GM23338 (cell line): ENCODE measurements at regions not wholly inside any gene's neighbourhood (a gene's known extent, or its start where the extent isn't known, plus 50 kb on each side); places are given as distances from the start of the nearest gene placed in this dataset.

Experiments used
- ATAC-seq: fragments of 200-7000 bp; cut with Tn5 transposase; 3 replicates; pipeline ENCODE4 v1.9.1; 2020
- DNase-seq: peaks from one replicate; pipeline ENCODE4 v3.0.0-alpha.2; 2015; ENCODE audit warnings: low spot score
- H2AFZ ChIP-seq: fragments of 200-600 bp; sonication (generic); 2 replicates; pipeline ENCODE4 v1.8.0; 2016; ENCODE audit warnings: antibody characterized with exemption, mild to moderate bottlenecking, moderate library complexity
- H3F3A ChIP-seq: fragments of 200-600 bp; sonication (generic); replicated peaks from 2 replicates; pipeline ENCODE4 v1.8.0; 2017; ENCODE audit warnings: antibody characterized with exemption, mixed run types, low read depth
- H3K27ac ChIP-seq: fragments of 200-600 bp; sonication (generic); 2 replicates; pipeline ENCODE4 v1.6.1; 2016; ENCODE audit warnings: low read depth
- H3K27me3 ChIP-seq: fragments of 200-600 bp; sonication (generic); 2 replicates; pipeline ENCODE4 v1.8.0; 2016; ENCODE audit warnings: mild to moderate bottlenecking, mixed run types, moderate library complexity; ENCODE audit not compliant: insufficient read depth
- H3K36me3 ChIP-seq: fragments of 200-600 bp; sonication (generic); 2 replicates; pipeline ENCODE4 v1.8.0; 2016; ENCODE audit warnings: mild to moderate bottlenecking; ENCODE audit not compliant: insufficient read depth
- H3K4me1 ChIP-seq: fragments of 200-600 bp; sonication (generic); 2 replicates; pipeline ENCODE4 v1.8.0; 2016; ENCODE audit warnings: mild to moderate bottlenecking, moderate library complexity; ENCODE audit not compliant: insufficient read depth
- H3K4me2 ChIP-seq: fragments of 200-600 bp; sonication (generic); 2 replicates; pipeline ENCODE4 v1.7.1; 2017; ENCODE audit warnings: mixed run types
- H3K4me3 ChIP-seq: fragments of 200-600 bp; sonication (generic); 2 replicates; pipeline ENCODE4 v1.6.1; 2016; ENCODE audit warnings: mixed run types
- H3K79me2 ChIP-seq: fragments of 200-600 bp; sonication (generic); replicated peaks from 2 replicates; pipeline ENCODE4 v1.8.0; 2017; ENCODE audit warnings: mild to moderate bottlenecking; ENCODE audit not compliant: insufficient read depth
- H3K9me2 ChIP-seq: fragments of 200-600 bp; sonication (generic); 2 replicates; pipeline ENCODE4 v1.8.0; 2017; ENCODE audit not compliant: insufficient read depth
- H4K20me1 ChIP-seq: fragments of 200-600 bp; sonication (generic); replicated peaks from 2 replicates; pipeline ENCODE4 v1.8.0; 2017; ENCODE audit warnings: mild to moderate bottlenecking; ENCODE audit not compliant: insufficient read depth
- H3K27ac Mint-ChIP-seq: 2 replicates; pipeline ENCODE4 v1.8.0; 2020; ENCODE audit warnings: inconsistent platforms, mild to moderate bottlenecking, moderate library complexity, mixed read lengths
- H3K27me3 Mint-ChIP-seq: 3 replicates; pipeline ENCODE4 v1.8.0; 2022; ENCODE audit warnings: low read depth, mild to moderate bottlenecking, moderate library complexity, mixed read lengths, inconsistent platforms; ENCODE audit not compliant: insufficient read depth, poor library complexity
- H3K36me3 Mint-ChIP-seq: 3 replicates; pipeline ENCODE4 v1.8.0; 2021; ENCODE audit warnings: low read depth, mild to moderate bottlenecking, inconsistent platforms, moderate library complexity, mixed read lengths
- H3K4me1 Mint-ChIP-seq: 3 replicates; pipeline ENCODE4 v1.8.0; 2020; ENCODE audit warnings: mild to moderate bottlenecking, inconsistent platforms, mixed read lengths
- H3K4me3 Mint-ChIP-seq: 3 replicates; pipeline ENCODE4 v1.8.0; 2021; ENCODE audit warnings: moderate library complexity, mild to moderate bottlenecking, inconsistent platforms, mixed read lengths
- H3K9me3 Mint-ChIP-seq: 3 replicates; pipeline ENCODE4 v1.8.0; 2020; ENCODE audit warnings: moderate library complexity, mild to moderate bottlenecking, inconsistent platforms, mixed read lengths
- CREB1 ChIP-seq: fragments of 250-450 bp; sonication (Bioruptor Pico); IDR thresholded peaks from 2 replicates; pipeline ENCODE4 v1.5.0; 2020; ENCODE audit warnings: low read depth, mild to moderate bottlenecking, moderate library complexity
- ETS1 ChIP-seq: IDR thresholded peaks from 2 replicates; pipeline ENCODE4 v1.6.1; 2016; ENCODE audit warnings: antibody characterized with exemption
- EZH2 ChIP-seq: fragments of 200-600 bp; sonication (generic); IDR thresholded peaks from one replicate; pipeline ENCODE4 v1.8.0; 2017; ENCODE audit warnings: antibody characterized with exemption, mild to moderate bottlenecking, low read depth; ENCODE audit not compliant: unreplicated experiment
- EZH2phosphoT487 ChIP-seq: fragments of 200-600 bp; sonication (generic); IDR thresholded peaks from one replicate; pipeline ENCODE4 v1.8.1; 2018; ENCODE audit warnings: antibody characterized with exemption; ENCODE audit not compliant: unreplicated experiment
- JUNB ChIP-seq: IDR thresholded peaks from one replicate; pipeline ENCODE4 v1.6.1; 2016; ENCODE audit warnings: antibody characterized with exemption; ENCODE audit not compliant: unreplicated experiment
- NANOG ChIP-seq: IDR thresholded peaks from 2 replicates; pipeline ENCODE4 v1.6.1; 2016; ENCODE audit warnings: antibody characterized with exemption, borderline replicate concordance
- POLR2AphosphoS5 ChIP-seq: IDR thresholded peaks from 2 replicates; pipeline ENCODE4 v1.6.1; 2016; ENCODE audit warnings: antibody characterized with exemption, low read depth
- STAT1 ChIP-seq: IDR thresholded peaks from one replicate; pipeline ENCODE4 v1.6.1; 2016; ENCODE audit warnings: antibody characterized with exemption; ENCODE audit not compliant: unreplicated experiment
- ZNF114 ChIP-seq: fragments of 250-450 bp; sonication (Bioruptor Pico); IDR thresholded peaks from 2 replicates; pipeline ENCODE4 v1.5.0; 2020; ENCODE audit warnings: mild to moderate bottlenecking, moderate library complexity
- ZNF331 ChIP-seq: fragments of 250-450 bp; sonication (Bioruptor Pico); IDR thresholded peaks from 2 replicates; pipeline ENCODE4 v1.5.0; 2020; ENCODE audit warnings: low read depth, mild to moderate bottlenecking, moderate library complexity
- TF ChIP-seq, protein P1 (sequence below): fragments of 250-450 bp; sonication (Bioruptor Pico); IDR thresholded peaks from 2 replicates; pipeline ENCODE4 v1.5.0; 2020; ENCODE audit warnings: mild to moderate bottlenecking, moderate library complexity
- TF ChIP-seq, protein P2 (sequence below), 2 experiments: fragments of 200-600 bp in 1 of 2; sonication (generic) in 1 of 2; conservative IDR thresholded peaks; 2 replicates each; pipeline versions ENCODE4 v1.5.1 to v1.6.1; 2016 to 2017; ENCODE audit warnings: antibody characterized with exemption in 2 of 2, low read depth in 2 of 2, mild to moderate bottlenecking in 2 of 2, moderate library complexity in 1 of 2
- TF ChIP-seq, protein P3 (sequence below): IDR thresholded peaks from one replicate; pipeline ENCODE4 v1.6.1; 2018; ENCODE audit warnings: antibody characterized with exemption; ENCODE audit not compliant: unreplicated experiment

DNA sequence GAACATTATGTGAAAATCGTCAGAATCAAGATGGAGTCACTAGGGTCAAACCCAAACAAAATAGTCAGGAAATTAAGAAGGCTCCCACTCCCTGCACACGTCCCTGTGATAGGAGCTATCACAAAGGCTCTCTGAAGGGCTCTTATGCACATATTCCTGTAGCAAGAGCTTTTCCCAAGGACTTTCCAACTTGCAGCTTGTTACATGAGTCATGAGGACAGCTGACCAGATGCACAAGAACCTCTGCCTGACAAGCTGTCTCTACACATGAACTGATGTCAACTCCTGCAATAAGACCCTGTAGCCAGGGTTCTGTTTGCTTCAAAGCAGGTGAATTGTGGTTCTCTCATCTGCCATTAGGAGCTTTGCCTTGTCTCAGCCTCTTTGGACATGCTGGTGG lies 122.4 kb downstream of the OLFM1 start:
- no peaks in the 10 kb centered on the region for H3K27me3 ChIP-seq
- no peaks in the 10 kb centered on the region for H3K36me3 ChIP-seq
- DNase-seq (no peak), ATAC-seq (no peak)
- no peak overlapping the region for H3K4me3 ChIP-seq
- H4K20me1 ChIP-seq, result no peaks in the 10 kb centered on the region
- H2AFZ ChIP-seq, result no peak overlapping the region
- Mint-ChIP-seq H3K27me3 (peaks cover 12% of the 10 kb centered on the region), H3K4me3 (no peak overlapping the region), H3K27ac (no peak overlapping the region), H3K36me3 (peaks cover 12% of the 10 kb centered on the region; the same call in 1 of the 3 replicates), H3K4me1 (no peaks in the 10 kb centered on the region; the same call in 2 of the 3 replicates), H3K9me3 (peaks cover 23% of the 10 kb centered on the region)
- no peaks in the 10 kb centered on the region for H3K9me2 ChIP-seq
- no peak overlapping the region for H3K4me2 ChIP-seq
- no peaks in the 10 kb centered on the region for H3K4me1 ChIP-seq
- H3F3A ChIP-seq, result no peaks in the 10 kb centered on the region
- no peak overlapping the region for H3K27ac ChIP-seq
- no peak for TF ChIP-seq EZH2phosphoT487
- TF ChIP-seq POLR2AphosphoS5, result no peak
- TF ChIP-seq, protein P1, sequence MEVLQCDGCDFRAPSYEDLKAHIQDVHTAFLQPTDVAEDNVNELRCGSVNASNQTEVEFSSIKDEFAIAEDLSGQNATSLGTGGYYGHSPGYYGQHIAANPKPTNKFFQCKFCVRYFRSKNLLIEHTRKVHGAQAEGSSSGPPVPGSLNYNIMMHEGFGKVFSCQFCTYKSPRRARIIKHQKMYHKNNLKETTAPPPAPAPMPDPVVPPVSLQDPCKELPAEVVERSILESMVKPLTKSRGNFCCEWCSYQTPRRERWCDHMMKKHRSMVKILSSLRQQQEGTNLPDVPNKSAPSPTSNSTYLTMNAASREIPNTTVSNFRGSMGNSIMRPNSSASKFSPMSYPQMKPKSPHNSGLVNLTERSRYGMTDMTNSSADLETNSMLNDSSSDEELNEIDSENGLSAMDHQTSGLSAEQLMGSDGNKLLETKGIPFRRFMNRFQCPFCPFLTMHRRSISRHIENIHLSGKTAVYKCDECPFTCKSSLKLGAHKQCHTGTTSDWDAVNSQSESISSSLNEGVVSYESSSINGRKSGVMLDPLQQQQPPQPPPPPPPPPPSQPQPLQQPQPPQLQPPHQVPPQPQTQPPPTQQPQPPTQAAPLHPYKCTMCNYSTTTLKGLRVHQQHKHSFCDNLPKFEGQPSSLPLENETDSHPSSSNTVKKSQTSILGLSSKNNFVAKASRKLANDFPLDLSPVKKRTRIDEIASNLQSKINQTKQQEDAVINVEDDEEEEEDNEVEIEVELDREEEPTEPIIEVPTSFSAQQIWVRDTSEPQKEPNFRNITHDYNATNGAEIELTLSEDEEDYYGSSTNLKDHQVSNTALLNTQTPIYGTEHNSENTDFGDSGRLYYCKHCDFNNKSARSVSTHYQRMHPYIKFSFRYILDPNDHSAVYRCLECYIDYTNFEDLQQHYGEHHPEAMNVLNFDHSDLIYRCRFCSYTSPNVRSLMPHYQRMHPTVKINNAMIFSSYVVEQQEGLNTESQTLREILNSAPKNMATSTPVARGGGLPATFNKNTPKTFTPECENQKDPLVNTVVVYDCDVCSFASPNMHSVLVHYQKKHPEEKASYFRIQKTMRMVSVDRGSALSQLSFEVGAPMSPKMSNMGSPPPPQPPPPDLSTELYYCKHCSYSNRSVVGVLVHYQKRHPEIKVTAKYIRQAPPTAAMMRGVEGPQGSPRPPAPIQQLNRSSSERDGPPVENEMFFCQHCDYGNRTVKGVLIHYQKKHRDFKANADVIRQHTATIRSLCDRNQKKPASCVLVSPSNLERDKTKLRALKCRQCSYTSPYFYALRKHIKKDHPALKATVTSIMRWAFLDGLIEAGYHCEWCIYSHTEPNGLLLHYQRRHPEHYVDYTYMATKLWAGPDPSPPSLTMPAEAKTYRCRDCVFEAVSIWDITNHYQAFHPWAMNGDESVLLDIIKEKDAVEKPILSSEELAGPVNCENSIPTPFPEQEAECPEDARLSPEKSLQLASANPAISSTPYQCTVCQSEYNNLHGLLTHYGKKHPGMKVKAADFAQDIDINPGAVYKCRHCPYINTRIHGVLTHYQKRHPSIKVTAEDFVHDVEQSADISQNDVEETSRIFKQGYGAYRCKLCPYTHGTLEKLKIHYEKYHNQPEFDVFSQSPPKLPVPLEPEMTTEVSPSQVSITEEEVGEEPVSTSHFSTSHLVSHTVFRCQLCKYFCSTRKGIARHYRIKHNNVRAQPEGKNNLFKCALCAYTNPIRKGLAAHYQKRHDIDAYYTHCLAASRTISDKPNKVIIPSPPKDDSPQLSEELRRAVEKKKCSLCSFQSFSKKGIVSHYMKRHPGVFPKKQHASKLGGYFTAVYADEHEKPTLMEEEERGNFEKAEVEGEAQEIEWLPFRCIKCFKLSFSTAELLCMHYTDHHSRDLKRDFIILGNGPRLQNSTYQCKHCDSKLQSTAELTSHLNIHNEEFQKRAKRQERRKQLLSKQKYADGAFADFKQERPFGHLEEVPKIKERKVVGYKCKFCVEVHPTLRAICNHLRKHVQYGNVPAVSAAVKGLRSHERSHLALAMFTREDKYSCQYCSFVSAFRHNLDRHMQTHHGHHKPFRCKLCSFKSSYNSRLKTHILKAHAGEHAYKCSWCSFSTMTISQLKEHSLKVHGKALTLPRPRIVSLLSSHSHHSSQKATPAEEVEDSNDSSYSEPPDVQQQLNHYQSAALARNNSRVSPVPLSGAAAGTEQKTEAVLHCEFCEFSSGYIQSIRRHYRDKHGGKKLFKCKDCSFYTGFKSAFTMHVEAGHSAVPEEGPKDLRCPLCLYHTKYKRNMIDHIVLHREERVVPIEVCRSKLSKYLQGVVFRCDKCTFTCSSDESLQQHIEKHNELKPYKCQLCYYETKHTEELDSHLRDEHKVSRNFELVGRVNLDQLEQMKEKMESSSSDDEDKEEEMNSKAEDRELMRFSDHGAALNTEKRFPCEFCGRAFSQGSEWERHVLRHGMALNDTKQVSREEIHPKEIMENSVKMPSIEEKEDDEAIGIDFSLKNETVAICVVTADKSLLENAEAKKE, result no peak
- TF ChIP-seq JUNB, result no peak
- TF ChIP-seq ZNF114 (CRISPR knock-in tag), result no peak
- no peak for TF ChIP-seq ZNF331 (CRISPR knock-in tag)
- TF ChIP-seq STAT1, result no peak
- no peak for TF ChIP-seq ETS1
- TF ChIP-seq, protein P2, sequence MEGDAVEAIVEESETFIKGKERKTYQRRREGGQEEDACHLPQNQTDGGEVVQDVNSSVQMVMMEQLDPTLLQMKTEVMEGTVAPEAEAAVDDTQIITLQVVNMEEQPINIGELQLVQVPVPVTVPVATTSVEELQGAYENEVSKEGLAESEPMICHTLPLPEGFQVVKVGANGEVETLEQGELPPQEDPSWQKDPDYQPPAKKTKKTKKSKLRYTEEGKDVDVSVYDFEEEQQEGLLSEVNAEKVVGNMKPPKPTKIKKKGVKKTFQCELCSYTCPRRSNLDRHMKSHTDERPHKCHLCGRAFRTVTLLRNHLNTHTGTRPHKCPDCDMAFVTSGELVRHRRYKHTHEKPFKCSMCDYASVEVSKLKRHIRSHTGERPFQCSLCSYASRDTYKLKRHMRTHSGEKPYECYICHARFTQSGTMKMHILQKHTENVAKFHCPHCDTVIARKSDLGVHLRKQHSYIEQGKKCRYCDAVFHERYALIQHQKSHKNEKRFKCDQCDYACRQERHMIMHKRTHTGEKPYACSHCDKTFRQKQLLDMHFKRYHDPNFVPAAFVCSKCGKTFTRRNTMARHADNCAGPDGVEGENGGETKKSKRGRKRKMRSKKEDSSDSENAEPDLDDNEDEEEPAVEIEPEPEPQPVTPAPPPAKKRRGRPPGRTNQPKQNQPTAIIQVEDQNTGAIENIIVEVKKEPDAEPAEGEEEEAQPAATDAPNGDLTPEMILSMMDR (conservative IDR thresholded peaks at IDR 0.05; ENCODE audit: low read depth in 2 of 2), result no peak
- no peak for TF ChIP-seq CREB1 (CRISPR knock-in tag)
- no peak for TF ChIP-seq EZH2
- TF ChIP-seq, protein P3, sequence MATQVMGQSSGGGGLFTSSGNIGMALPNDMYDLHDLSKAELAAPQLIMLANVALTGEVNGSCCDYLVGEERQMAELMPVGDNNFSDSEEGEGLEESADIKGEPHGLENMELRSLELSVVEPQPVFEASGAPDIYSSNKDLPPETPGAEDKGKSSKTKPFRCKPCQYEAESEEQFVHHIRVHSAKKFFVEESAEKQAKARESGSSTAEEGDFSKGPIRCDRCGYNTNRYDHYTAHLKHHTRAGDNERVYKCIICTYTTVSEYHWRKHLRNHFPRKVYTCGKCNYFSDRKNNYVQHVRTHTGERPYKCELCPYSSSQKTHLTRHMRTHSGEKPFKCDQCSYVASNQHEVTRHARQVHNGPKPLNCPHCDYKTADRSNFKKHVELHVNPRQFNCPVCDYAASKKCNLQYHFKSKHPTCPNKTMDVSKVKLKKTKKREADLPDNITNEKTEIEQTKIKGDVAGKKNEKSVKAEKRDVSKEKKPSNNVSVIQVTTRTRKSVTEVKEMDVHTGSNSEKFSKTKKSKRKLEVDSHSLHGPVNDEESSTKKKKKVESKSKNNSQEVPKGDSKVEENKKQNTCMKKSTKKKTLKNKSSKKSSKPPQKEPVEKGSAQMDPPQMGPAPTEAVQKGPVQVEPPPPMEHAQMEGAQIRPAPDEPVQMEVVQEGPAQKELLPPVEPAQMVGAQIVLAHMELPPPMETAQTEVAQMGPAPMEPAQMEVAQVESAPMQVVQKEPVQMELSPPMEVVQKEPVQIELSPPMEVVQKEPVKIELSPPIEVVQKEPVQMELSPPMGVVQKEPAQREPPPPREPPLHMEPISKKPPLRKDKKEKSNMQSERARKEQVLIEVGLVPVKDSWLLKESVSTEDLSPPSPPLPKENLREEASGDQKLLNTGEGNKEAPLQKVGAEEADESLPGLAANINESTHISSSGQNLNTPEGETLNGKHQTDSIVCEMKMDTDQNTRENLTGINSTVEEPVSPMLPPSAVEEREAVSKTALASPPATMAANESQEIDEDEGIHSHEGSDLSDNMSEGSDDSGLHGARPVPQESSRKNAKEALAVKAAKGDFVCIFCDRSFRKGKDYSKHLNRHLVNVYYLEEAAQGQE, result no peak
- no peak for TF ChIP-seq NANOG
- no peaks in the 10 kb centered on the region for H3K79me2 ChIP-seq
